H1 (cell line): ENCODE measurements at regions not wholly inside any gene's neighbourhood (a gene's known extent, or its start where the extent isn't known, plus 50 kb on each side); places are given as distances from the start of the nearest gene placed in this dataset.

Source experiments
- CTCF ChIA-PET: fragments of 300-600 bp; sonication (Branson Sonifier 250); formaldehyde crosslinking; loops from one replicate; lab custom pipeline; 2021; ENCODE audit not compliant: partially characterized antibody; lab: Charles Lee
- POLR2A ChIA-PET: fragments of 300-600 bp; sonication (Branson Sonifier 250); formaldehyde crosslinking; loops from one replicate; lab custom pipeline; 2021; ENCODE audit warnings: inconsistent platforms; ENCODE audit not compliant: partially characterized antibody; lab: Charles Lee
- DNase-seq, 2 experiments: peaks; one replicate each; pipeline versions ENCODE4 v3.0.0 to v3.0.0-alpha.2; 2010 to 2022; ENCODE audit warnings: low spot score in 2 of 2, low read depth in 1 of 2, mixed read lengths in 1 of 2
- FAIRE-seq: peaks from 2 replicates; lab custom pipeline; 2011; peaks lifted over from hg19 to GRCh38; lab: Jason Lieb, UNC
- H2AFZ ChIP-seq: 2 replicates; pipeline ENCODE4 v1.8.1; 2012; ENCODE audit warnings: low read length, inconsistent platforms
- H2AK5ac ChIP-seq: 2 replicates; pipeline ENCODE4 v1.6.1; 2013; ENCODE audit warnings: low read depth, low read length
- H2BK120ac ChIP-seq: replicated peaks from 2 replicates; pipeline ENCODE3; 2013; ENCODE audit warnings: low read depth, low read length, inconsistent platforms
- H2BK12ac ChIP-seq: 2 replicates; pipeline ENCODE4 v1.6.1; 2013; ENCODE audit warnings: low read depth, low read length
- H2BK15ac ChIP-seq: 2 replicates; pipeline ENCODE4 v1.6.1; 2013; ENCODE audit warnings: low read length
- H2BK20ac ChIP-seq: 2 replicates; pipeline ENCODE4 v1.6.1; 2013; ENCODE audit warnings: low read length
- H2BK5ac ChIP-seq: 2 replicates; pipeline ENCODE4 v1.6.1; 2013; ENCODE audit warnings: low read depth, low read length
- H3K14ac ChIP-seq: 2 replicates; pipeline ENCODE4 v1.6.1; 2013; ENCODE audit warnings: inconsistent platforms; ENCODE audit not compliant: insufficient read length
- H3K18ac ChIP-seq: 2 replicates; pipeline ENCODE4 v1.6.1; 2013; ENCODE audit warnings: low read length; ENCODE audit errors: extremely low read depth
- H3K23ac ChIP-seq: 2 replicates; pipeline ENCODE4 v1.6.1; 2013; ENCODE audit warnings: inconsistent platforms; ENCODE audit not compliant: insufficient read length
- H3K23me2 ChIP-seq: 2 replicates; pipeline ENCODE4 v1.6.1; 2013; ENCODE audit warnings: low read depth, low read length
- H3K27ac ChIP-seq: 2 replicates; pipeline ENCODE4 v1.6.1; 2011; ENCODE audit warnings: low read depth, low read length, inconsistent platforms
- H3K27me3 ChIP-seq, 4 experiments: replicated peaks in 1 of 4; 1 replicate in 1 of 4; 2 replicates in 3 of 4; pipeline versions ENCODE4 v1.6.1 to v1.8.1; 2011 to 2013; ENCODE audit warnings: low read length in 3 of 4, mild to moderate bottlenecking in 3 of 4, inconsistent platforms in 2 of 4, mixed read lengths in 2 of 4, moderate library complexity in 1 of 4; ENCODE audit not compliant: control insufficient read depth in 3 of 4, insufficient read depth in 3 of 4; ENCODE audit errors: extremely low read depth in 1 of 4
- H3K36me3 ChIP-seq, 4 experiments: 2 replicates each; pipeline versions ENCODE4 v1.6.1 to v1.8.1; 2011 to 2013; ENCODE audit warnings: mild to moderate bottlenecking in 4 of 4, low read length in 3 of 4, moderate library complexity in 2 of 4, control low read depth in 1 of 4, inconsistent platforms in 1 of 4; ENCODE audit not compliant: insufficient read depth in 4 of 4, control insufficient read depth in 2 of 4
- H3K4ac ChIP-seq: replicated peaks from 2 replicates; pipeline ENCODE3; 2013; ENCODE audit warnings: low read length, low read depth, mixed read lengths, inconsistent platforms; ENCODE audit not compliant: insufficient read length
- H3K4me1 ChIP-seq, 4 experiments: replicated peaks in 1 of 4; 1 replicate in 1 of 4; 2 replicates in 3 of 4; pipeline versions ENCODE4 v1.6.1 to v1.8.1; 2011 to 2013; ENCODE audit warnings: low read length in 3 of 4, inconsistent platforms in 2 of 4, mixed read lengths in 1 of 4; ENCODE audit not compliant: insufficient read depth in 4 of 4, control insufficient read depth in 3 of 4
- H3K4me2 ChIP-seq, 2 experiments: 2 replicates each; pipeline versions ENCODE4 v1.6.1 to v1.8.1; 2011 to 2013; ENCODE audit warnings: low read depth in 2 of 2, low read length in 2 of 2, control low read depth in 1 of 2, inconsistent platforms in 1 of 2, mild to moderate bottlenecking in 1 of 2; ENCODE audit not compliant: insufficient read depth in 1 of 2
- H3K4me3 ChIP-seq, 4 experiments: fragments of 200-600, 300-600 bp in 1 of 4; sonication (generic), shearing (Covaris generic), sonication (Bioruptor Twin) in 1 of 4; 2 replicates each; pipeline versions ENCODE4 v1.5.1 to v1.8.1; 2011 to 2016; ENCODE audit warnings: low read length in 4 of 4, low read depth in 3 of 4, control low read depth in 2 of 4, inconsistent platforms in 2 of 4, mild to moderate bottlenecking in 2 of 4, mixed read lengths in 1 of 4, moderate library complexity in 1 of 4; ENCODE audit not compliant: insufficient read depth in 2 of 4; ENCODE audit errors: extremely low read depth in 1 of 4
- H3K56ac ChIP-seq: replicated peaks from 2 replicates; pipeline ENCODE3; 2013; ENCODE audit warnings: low read depth, mild to moderate bottlenecking, mixed read lengths, low read length, inconsistent platforms; ENCODE audit not compliant: insufficient read length
- H3K79me1 ChIP-seq: 2 replicates; pipeline ENCODE4 v1.6.1; 2013; ENCODE audit warnings: low read depth, low read length, control low read depth
- H3K79me2 ChIP-seq, 2 experiments: 2 replicates each; pipeline versions ENCODE4 v1.6.1 to v1.8.1; 2012 to 2013; ENCODE audit warnings: low read length in 2 of 2, mild to moderate bottlenecking in 2 of 2, inconsistent platforms in 1 of 2; ENCODE audit not compliant: insufficient read depth in 2 of 2, control insufficient read depth in 1 of 2
- H3K9ac ChIP-seq, 4 experiments: replicated peaks in 1 of 4; 1 replicate in 1 of 4; 2 replicates in 3 of 4; pipeline versions ENCODE4 v1.6.1 to v1.8.1; 2011 to 2013; ENCODE audit warnings: low read depth in 3 of 4, low read length in 3 of 4, control low read depth in 2 of 4, mild to moderate bottlenecking in 2 of 4, moderate library complexity in 2 of 4, inconsistent platforms in 1 of 4; ENCODE audit errors: extremely low read depth in 1 of 4
- H3K9me3 ChIP-seq, 2 experiments: 2 replicates each; pipeline versions ENCODE4 v1.6.1 to v1.8.1; 2012 to 2013; ENCODE audit warnings: mild to moderate bottlenecking in 2 of 2, moderate library complexity in 2 of 2, control low read depth in 1 of 2, inconsistent platforms in 1 of 2, low read depth in 1 of 2, low read length in 1 of 2, mixed read lengths in 1 of 2; ENCODE audit not compliant: insufficient read depth in 2 of 2
- H4K20me1 ChIP-seq, 2 experiments: replicated peaks in 1 of 2; 2 replicates each; pipeline versions ENCODE3 to v1.8.1; 2011 to 2013; ENCODE audit warnings: inconsistent platforms in 2 of 2, low read length in 2 of 2, mild to moderate bottlenecking in 1 of 2; ENCODE audit not compliant: insufficient read depth in 2 of 2, control insufficient read depth in 1 of 2
- H4K5ac ChIP-seq: 2 replicates; pipeline ENCODE4 v1.6.1; 2013; ENCODE audit warnings: low read length, low read depth, mixed read lengths, inconsistent platforms; ENCODE audit not compliant: insufficient read length
- H4K8ac ChIP-seq: 2 replicates; pipeline ENCODE4 v1.8.0; 2013; ENCODE audit warnings: mild to moderate bottlenecking, moderate library complexity, low read length, inconsistent platforms; ENCODE audit not compliant: insufficient read depth; ENCODE audit errors: extremely low read depth
- H4K91ac ChIP-seq: replicated peaks from 2 replicates; pipeline ENCODE3; 2013; ENCODE audit warnings: low read length, mixed read lengths, inconsistent platforms; ENCODE audit not compliant: insufficient read length
- FOSL1 ChIP-seq: IDR thresholded peaks from 2 replicates; pipeline ENCODE4 v1.6.1; 2011; ENCODE audit warnings: mild to moderate bottlenecking, low read depth, low read length, moderate library complexity; ENCODE audit not compliant: insufficient read depth
- GABPA ChIP-seq: IDR thresholded peaks from 2 replicates; pipeline ENCODE4 v1.6.1; 2011; ENCODE audit warnings: mild to moderate bottlenecking, low read length, moderate library complexity, borderline replicate concordance; ENCODE audit not compliant: insufficient read depth
- MAX ChIP-seq: IDR thresholded peaks from 2 replicates; pipeline ENCODE4 v1.6.1; 2012; ENCODE audit warnings: inconsistent platforms
- RBBP5 ChIP-seq: IDR thresholded peaks from 2 replicates; pipeline ENCODE4 v1.7.1; 2012; ENCODE audit warnings: low read depth, mild to moderate bottlenecking, inconsistent platforms, low read length, moderate library complexity, borderline replicate concordance
- WGBS, 2 experiments: shearing (Covaris generic) in 1 of 2; methylation state at CpG; one replicate each; pipeline versions ENCODE4 v1.1.6 to v1.1.7; 2013 to 2015; ENCODE audit warnings: low lambda C conversion rate in 2 of 2, mixed read lengths in 2 of 2, inconsistent platforms in 1 of 2, low coverage in 1 of 2, missing lambda C conversion rate in 1 of 2; ENCODE audit not compliant: insufficient replicate concordance in 2 of 2, insufficient coverage in 1 of 2, insufficient read length in 1 of 2; ENCODE audit errors: extremely low coverage in 1 of 2, missing lambda C conversion rate in 1 of 2; 5-methylcytosine and 5-hydroxymethylcytosine counted together

GRCh38 chr4:138056541-138056940 lies 185.6 kb downstream of the SLC7A11 start:
- FAIRE-seq (no peak), DNase-seq (no peak)
- Histone ChIP-seq H2BK15ac (no peak overlapping the region), H3K79me2 (no peaks in the 10 kb centered on the region), H3K4me3 (no peak overlapping the region), H3K36me3 (no peaks in the 10 kb centered on the region), H2BK120ac (no peak overlapping the region), H2BK5ac (no peak overlapping the region), H2AK5ac (no peak overlapping the region), H3K27me3 (no peaks in the 10 kb centered on the region), H3K4ac (no peak overlapping the region), H3K14ac (no peak overlapping the region), H3K4me2 (no peak overlapping the region), H4K5ac (no peak overlapping the region), H4K20me1 (no peaks in the 10 kb centered on the region), H3K9me3 (peaks cover 0 to 8% of the 10 kb centered on the region in 2 experiments; a peak in 2 of 4 replicates), H4K91ac (no peak overlapping the region), H2BK12ac (no peak overlapping the region), H3K23me2 (no peaks in the 10 kb centered on the region), H3K27ac (no peak overlapping the region), H3K18ac (no peak overlapping the region), H3K79me1 (no peaks in the 10 kb centered on the region), H3K56ac (no peak overlapping the region), H2AFZ (no peak overlapping the region), H3K23ac (no peak overlapping the region), H3K4me1 (peaks cover 0 to 3% (median 0%) of the 10 kb centered on the region in 4 experiments; a peak in 1 of 7 replicates), H4K8ac (no peak overlapping the region), H2BK20ac (no peak overlapping the region), H3K9ac (no peak overlapping the region)
- CTCF ChIA-PET: no interaction called here
- WGBS, 2 experiments: 98% methylated on average over 2 of the region's 2 CpGs; no CpG with 5 or more reads in 1 of the 2 experiments
- POLR2A ChIA-PET: interaction anchor here (0.7 kb wide), 1 partner anchor 1595 kb away, joined by 3 read pairs; no protein-coding TSS in a partner anchor
- no peak for TF ChIP-seq GABPA
- no peak for TF ChIP-seq RBBP5
- no peak for TF ChIP-seq FOSL1
- no peak for TF ChIP-seq MAX
